ENCODE measurements at regions not wholly inside any gene's neighbourhood (a gene's known extent, or its start where the extent isn't known, plus 50 kb on each side); places are given as distances from the start of the nearest gene placed in this dataset.
"Not testable (repeated sequence)": the region's sequence is repeated elsewhere in the genome, so short reads cannot be mapped to it uniquely, and the experiment has no call there.

GRCh38 chr5:110968246-110969005 lies 103.1 kb upstream of the TSLP start:
- 76 to 91% (median 84%) methylated on average over 4 of the region's 4 CpGs for whole genome bisulfite sequencing, 5 donors

GRCh38 chr5:110969502-110969901 lies 102.0 kb upstream of the TSLP start:
- WGBS, 5 donors: 57 to 76% (median 69%) methylated on average over 3 of the region's 3 CpGs
- H3K9me3 ChIP-seq: no peaks in the 10 kb centered on the region
- H3K4me3 ChIP-seq: no peak overlapping the region
- H3K27ac ChIP-seq: no peak overlapping the region
- H3K36me3 ChIP-seq: no peaks in the 10 kb centered on the region
- H3K4me1 ChIP-seq: no peaks in the 10 kb centered on the region
- intact Hi-C loops (cut with DNase I; ENCODE audit: low total_unique reads): no loop called here
- H3K27me3 ChIP-seq (replicated peaks in 1 of 7): no peaks in the 10 kb centered on the region
- TF ChIP-seq POLR2A (IDR thresholded peaks at IDR 0.05) (no peak), POLR2AphosphoS5 (IDR thresholded peaks at IDR 0.05) (no peak), CTCF (IDR thresholded peaks at IDR 0.05 in 8 of 11, conservative IDR thresholded peaks at IDR 0.05 in 3 of 11) (no peak)
- DNase-seq: no peak

More at GRCh38 chr5:110968246-110969005, 103.1 kb upstream of the TSLP start:
- H3K27me3 ChIP-seq (replicated peaks in 1 of 7): no peaks in the 10 kb centered on the region
- no peaks in the 10 kb centered on the region for H3K4me1 ChIP-seq
- H3K27ac ChIP-seq: no peak overlapping the region
- H3K36me3 ChIP-seq: no peaks in the 10 kb centered on the region
- H3K9me3 ChIP-seq: no peaks in the 10 kb centered on the region
- intact Hi-C loops (cut with DNase I; ENCODE audit: low total_unique reads): no loop called here
- TF ChIP-seq POLR2AphosphoS5 (IDR thresholded peaks at IDR 0.05) (no peak), CTCF (IDR thresholded peaks at IDR 0.05 in 8 of 11, conservative IDR thresholded peaks at IDR 0.05 in 3 of 11) (no peak)
- H3K4me3 ChIP-seq: no peak overlapping the region
- no peak for DNase-seq

GRCh38 chr5:110973510-110973909 lies 98.0 kb upstream of the TSLP start:
- DNase-seq: no peak
- Histone ChIP-seq H3K36me3 (no peaks in the 10 kb centered on the region), H3K27ac (no peak overlapping the region), H3K9me3 (peaks cover 0 to 6% (median 0%) of the 10 kb centered on the region in 8 donors), H3K4me1 (no peaks in the 10 kb centered on the region), H3K4me3 (no peak overlapping the region), H3K27me3 (replicated peaks in 1 of 7) (no peaks in the 10 kb centered on the region)
- intact Hi-C loops (cut with DNase I; ENCODE audit: low total_unique reads): no loop called here
- 44 to 64% (median 49%) methylated on average over 2 of the region's 2 CpGs for WGBS, 5 donors
- TF ChIP-seq CTCF (IDR thresholded peaks at IDR 0.05 in 8 of 11, conservative IDR thresholded peaks at IDR 0.05 in 3 of 11): no peak
- TF ChIP-seq POLR2A (IDR thresholded peaks at IDR 0.05): no peak
- no peak for TF ChIP-seq POLR2AphosphoS5 (IDR thresholded peaks at IDR 0.05)

GRCh38 chr5:110977915-110978314 lies 93.6 kb upstream of the TSLP start:
- 90 to 97% (median 92%) methylated on average over 1 of the region's 1 CpG for WGBS, 5 donors
- intact Hi-C loops (cut with DNase I; ENCODE audit: low total_unique reads): no loop called here

GRCh38 chr5:110985882-110986281 lies 85.6 kb upstream of the TSLP start:
- intact Hi-C loops (cut with DNase I; ENCODE audit: low total_unique reads); H3K4me3 ChIP-seq; H3K27ac ChIP-seq; H3K4me1 ChIP-seq; DNase-seq; H3K27me3 ChIP-seq (replicated peaks in 1 of 7); H3K36me3 ChIP-seq: not testable (repeated sequence)
- H3K9me3 ChIP-seq: peaks cover 0 to 31% (median 4%) of the 10 kb centered on the region in 8 donors
- WGBS, 5 donors: 78 to 81% (median 79%) methylated on average over 18 to 19 of the region's 19 CpGs

More at GRCh38 chr5:110977915-110978314, 93.6 kb upstream of the TSLP start:
- Histone ChIP-seq H3K36me3 (no peaks in the 10 kb centered on the region), H3K27ac (no peak overlapping the region), H3K4me1 (no peaks in the 10 kb centered on the region), H3K4me3 (no peak overlapping the region), H3K9me3 (peaks cover 0 to 16% (median 6%) of the 10 kb centered on the region in 8 donors), H3K27me3 (replicated peaks in 1 of 7) (no peaks in the 10 kb centered on the region)
- TF ChIP-seq CTCF (IDR thresholded peaks at IDR 0.05 in 8 of 11, conservative IDR thresholded peaks at IDR 0.05 in 3 of 11): no peak
- TF ChIP-seq POLR2AphosphoS5 (IDR thresholded peaks at IDR 0.05): no peak
- TF ChIP-seq POLR2A (IDR thresholded peaks at IDR 0.05): no peak
- DNase-seq: no peak

GRCh38 chr5:110987573-110987972 lies 83.9 kb upstream of the TSLP start:
- H3K4me3 ChIP-seq; DNase-seq; intact Hi-C loops (cut with DNase I; ENCODE audit: low total_unique reads); H3K27ac ChIP-seq; H3K36me3 ChIP-seq; H3K4me1 ChIP-seq; H3K27me3 ChIP-seq (replicated peaks in 1 of 7): not testable (repeated sequence)
- WGBS, 5 donors: 86 to 98% (median 87%) methylated on average over 3 of the region's 3 CpGs
- peaks cover 0 to 42% (median 11%) of the 10 kb centered on the region in 8 donors for H3K9me3 ChIP-seq
